Endothelial cell of umbilical vein (primary cell): ENCODE measurements at regions not wholly inside any gene's neighbourhood (a gene's known extent, or its start where the extent isn't known, plus 50 kb on each side); places are given as distances from the start of the nearest gene placed in this dataset.

Experiments used
- BruUV-seq: library from RNA; stranded (reverse); fragments of 400-500 nt; replicated peaks from 2 replicates; lab custom pipeline; 2021; lab: Mats Ljungman, UMichigan
- CTCF ChIA-PET: fragments of 300-600, 350-600 bp; sonication (Branson Sonifier 250); formaldehyde crosslinking; loops from one replicate; lab custom pipeline; 2021; ENCODE audit warnings: antibody characterized with exemption, inconsistent platforms; lab: Charles Lee
- POLR2A ChIA-PET: fragments of 300-600, 350-600 bp; sonication (Branson Sonifier 250); formaldehyde crosslinking; loops from one replicate; lab custom pipeline; 2021; ENCODE audit warnings: antibody characterized with exemption, inconsistent platforms; lab: Charles Lee
- DNase-seq: peaks from one replicate; pipeline ENCODE4 v3.0.0-alpha.2; 2011; ENCODE audit warnings: low read depth, low spot score
- FAIRE-seq: peaks from 2 replicates; lab custom pipeline; 2011; peaks lifted over from hg19 to GRCh38; lab: Jason Lieb, UNC
- H2AFZ ChIP-seq: 2 replicates; pipeline ENCODE4 v1.6.0; 2012; ENCODE audit warnings: low read depth, low read length, control low read depth, inconsistent platforms
- H3K27ac ChIP-seq: 2 replicates; pipeline ENCODE4 v1.5.1; 2011; ENCODE audit warnings: low read depth, mild to moderate bottlenecking, control low read depth, low read length, moderate library complexity; ENCODE audit not compliant: insufficient read depth
- H3K27me3 ChIP-seq, 2 experiments: 2 replicates each; pipeline versions ENCODE4 v1.6.0 to v1.6.1; 2011; ENCODE audit warnings: low read length in 2 of 2, mixed read lengths in 1 of 2; ENCODE audit not compliant: control insufficient read depth in 2 of 2, insufficient read depth in 2 of 2
- H3K36me3 ChIP-seq, 2 experiments: 2 replicates in 1 of 2; 3 replicates in 1 of 2; pipeline ENCODE4 v1.5.1; 2011; ENCODE audit warnings: low read length in 2 of 2, mild to moderate bottlenecking in 1 of 2, moderate library complexity in 1 of 2; ENCODE audit not compliant: control insufficient read depth in 2 of 2, insufficient read depth in 2 of 2; ENCODE audit errors: extremely low read depth in 1 of 2
- H3K4me1 ChIP-seq: 3 replicates; pipeline ENCODE4 v1.5.1; 2011; ENCODE audit warnings: mild to moderate bottlenecking, low read length; ENCODE audit not compliant: control insufficient read depth, insufficient read depth; ENCODE audit errors: extremely low read depth
- H3K4me2 ChIP-seq: 2 replicates; pipeline ENCODE4 v1.6.1; 2011; ENCODE audit warnings: low read length, control low read depth, mixed read lengths; ENCODE audit not compliant: insufficient read depth
- H3K4me3 ChIP-seq, 3 experiments: fragments of 200-600 bp in 1 of 3; sonication (generic), shearing (Covaris generic) in 1 of 3; replicated peaks in 1 of 3; 2 replicates each; pipeline ENCODE4 v1.5.1; 2011 to 2016; ENCODE audit warnings: control low read depth in 3 of 3, low read length in 3 of 3, mild to moderate bottlenecking in 2 of 3, inconsistent platforms in 1 of 3, low read depth in 1 of 3, moderate library complexity in 1 of 3; ENCODE audit not compliant: insufficient read depth in 1 of 3
- H3K79me2 ChIP-seq: 2 replicates; pipeline ENCODE4 v1.6.0; 2012; ENCODE audit warnings: low read length, inconsistent platforms; ENCODE audit not compliant: control insufficient read depth, insufficient read depth
- H3K9ac ChIP-seq: replicated peaks from 2 replicates; pipeline ENCODE3; 2011; ENCODE audit warnings: low read length, control low read depth; ENCODE audit not compliant: insufficient read depth; ENCODE audit errors: extremely low read depth
- H3K9me1 ChIP-seq: replicated peaks from 3 replicates; pipeline ENCODE4 v1.6.0; 2011; ENCODE audit warnings: mild to moderate bottlenecking, low read length; ENCODE audit not compliant: control insufficient read depth, insufficient read depth; ENCODE audit errors: extremely low read depth
- H3K9me3 ChIP-seq: replicated peaks from 2 replicates; pipeline ENCODE4 v1.5.1; 2012; ENCODE audit warnings: low read length, inconsistent platforms; ENCODE audit not compliant: control insufficient read depth, insufficient read depth
- H4K20me1 ChIP-seq: replicated peaks from 2 replicates; pipeline ENCODE3; 2011; ENCODE audit warnings: mild to moderate bottlenecking, low read length; ENCODE audit not compliant: control insufficient read depth, insufficient read depth; ENCODE audit errors: extremely low read depth
- EZH2 ChIP-seq: IDR thresholded peaks from 2 replicates; pipeline ENCODE4 v1.6.1; 2012; ENCODE audit warnings: borderline replicate concordance, low read depth, mild to moderate bottlenecking, moderate library complexity, low read length, inconsistent platforms; ENCODE audit not compliant: severe bottlenecking
- FOS ChIP-seq: IDR thresholded peaks from 2 replicates; pipeline ENCODE4 v1.6.1; 2011; ENCODE audit warnings: mild to moderate bottlenecking, low read length, moderate library complexity, borderline replicate concordance; ENCODE audit not compliant: insufficient read depth
- GATA2 ChIP-seq: IDR thresholded peaks from 2 replicates; pipeline ENCODE4 v1.7.0; 2011; ENCODE audit warnings: low read depth, mild to moderate bottlenecking, moderate library complexity, mixed read lengths, low read length; ENCODE audit not compliant: insufficient read length, insufficient read depth
- JUN ChIP-seq: IDR thresholded peaks from 2 replicates; pipeline ENCODE4 v1.6.1; 2011; ENCODE audit warnings: borderline replicate concordance, low read depth; ENCODE audit not compliant: insufficient read length, insufficient read depth
- MYC ChIP-seq: IDR thresholded peaks from one replicate; pipeline ENCODE4 v1.6.1; 2011; ENCODE audit warnings: mild to moderate bottlenecking, low read depth, low read length
- POLR2A ChIP-seq: IDR thresholded peaks from 2 replicates; pipeline ENCODE4 v1.6.1; 2012; ENCODE audit warnings: low read depth, mild to moderate bottlenecking, control low read depth, low read length
- POLR2AphosphoS5 ChIP-seq: IDR thresholded peaks from 2 replicates; pipeline ENCODE4 v1.6.1; 2012; ENCODE audit warnings: low read depth, mild to moderate bottlenecking, control low read depth, low read length, moderate library complexity; ENCODE audit not compliant: insufficient read depth
- dilution Hi-C: fragments of 300-500 bp; cut with MboI; formaldehyde crosslinking; loops from one replicate; pipeline ENCODE4 v1.15.0; 2019; ENCODE audit warnings: low sequenced_read_pairs; ENCODE audit not compliant: extremely low pct_ligation_motif_present
- intact Hi-C: fragments of 100-400 bp; cut with micrococcal nuclease; formaldehyde crosslinking; loops from one replicate; pipeline ENCODE4 v1.10.0; 2022
- TF ChIP-seq, protein P1 (sequence below), 2 donors: IDR thresholded peaks; 1 replicate in 1 of 2; 2 replicates in 1 of 2; pipeline ENCODE4 v1.5.1; 2011; ENCODE audit warnings: low read length in 2 of 2, mild to moderate bottlenecking in 2 of 2, moderate library complexity in 2 of 2, control low read depth in 1 of 2, inconsistent platforms in 1 of 2, low read depth in 1 of 2; ENCODE audit not compliant: insufficient read depth in 1 of 2; ENCODE audit errors: extremely low read depth in 1 of 2
- TF ChIP-seq, protein P2 (sequence below): IDR thresholded peaks from 2 replicates; pipeline ENCODE4 v1.6.1; 2011; ENCODE audit not compliant: insufficient read depth, insufficient read length

DNA sequence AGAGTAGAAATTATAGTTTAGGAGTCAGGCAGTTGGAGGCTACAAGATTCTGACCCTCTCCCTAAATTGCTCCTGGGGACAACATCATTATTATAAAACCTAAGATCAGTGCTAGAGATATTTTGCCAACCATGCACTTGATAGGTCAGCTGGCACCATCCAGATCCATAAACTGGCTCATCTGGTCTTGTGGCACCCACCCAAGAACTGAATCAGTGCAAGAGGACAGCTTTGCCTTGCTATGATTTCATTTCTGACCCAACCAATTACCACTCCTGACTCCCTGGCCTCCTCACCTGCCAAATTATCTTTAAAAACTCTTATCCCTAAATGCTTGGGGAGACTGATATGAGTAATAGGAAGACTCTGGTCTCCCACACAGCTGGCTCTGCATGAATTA lies 461.1 kb upstream of the TGFBR2 start:
- dilution Hi-C loops: no loop called here
- TF ChIP-seq JUN: no peak
- no peaks in the 10 kb centered on the region for H3K4me1 ChIP-seq
- no peak overlapping the region for H3K27ac ChIP-seq
- BruUV-seq: no TSS peak
- H3K9me3 ChIP-seq: no peaks in the 10 kb centered on the region
- ChIA-PET CTCF (interaction anchor here (1.4 kb wide), 1 partner anchor 54 kb away, joined by 4 read pairs; no protein-coding TSS in a partner anchor), POLR2A (no interaction called here)
- H3K9ac ChIP-seq: no peak overlapping the region
- H4K20me1 ChIP-seq: no peaks in the 10 kb centered on the region
- no peak overlapping the region for H3K4me2 ChIP-seq
- DNase-seq (no peak), FAIRE-seq (no peak)
- H3K79me2 ChIP-seq: no peaks in the 10 kb centered on the region
- no peak overlapping the region for H3K4me3 ChIP-seq
- H3K27me3 ChIP-seq: peaks cover 0 to 5% of the 10 kb centered on the region in 2 experiments
- no peak overlapping the region for H2AFZ ChIP-seq
- intact Hi-C loops: no loop called here
- no peaks in the 10 kb centered on the region for H3K9me1 ChIP-seq
- H3K36me3 ChIP-seq: no peaks in the 10 kb centered on the region

DNA sequence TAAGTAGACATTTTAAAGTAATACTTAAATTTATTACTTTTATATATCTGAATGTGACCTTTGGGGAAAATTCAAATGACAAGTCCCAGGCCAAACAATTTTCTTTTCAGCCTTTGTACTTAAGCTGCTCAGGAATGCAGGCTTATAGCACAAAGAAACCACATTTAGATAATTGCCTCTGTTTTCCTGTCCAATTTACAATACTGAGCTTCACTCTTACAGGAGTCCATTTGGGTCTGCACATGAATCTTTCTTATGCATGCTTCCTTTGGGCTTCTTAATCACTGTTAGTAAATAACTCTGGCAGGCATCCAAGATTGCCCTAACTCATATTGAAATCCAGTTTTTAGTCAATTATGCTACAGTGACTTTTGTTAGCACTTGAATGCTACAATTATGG lies 459.4 kb upstream of the TGFBR2 start:
- no peak for FAIRE-seq
- H3K27me3 ChIP-seq: peaks cover 6 to 9% of the 10 kb centered on the region in 2 experiments
- H3K9me1 ChIP-seq: no peaks in the 10 kb centered on the region
- no peak for DNase-seq
- no peaks in the 10 kb centered on the region for H3K9me3 ChIP-seq
- ChIA-PET CTCF (no interaction called here), POLR2A (no interaction called here)
- no peaks in the 10 kb centered on the region for H4K20me1 ChIP-seq
- no peak overlapping the region for H3K4me3 ChIP-seq
- H3K79me2 ChIP-seq: no peaks in the 10 kb centered on the region
- no peaks in the 10 kb centered on the region for H3K4me1 ChIP-seq
- intact Hi-C loops: no loop called here
- TF ChIP-seq, protein P1, sequence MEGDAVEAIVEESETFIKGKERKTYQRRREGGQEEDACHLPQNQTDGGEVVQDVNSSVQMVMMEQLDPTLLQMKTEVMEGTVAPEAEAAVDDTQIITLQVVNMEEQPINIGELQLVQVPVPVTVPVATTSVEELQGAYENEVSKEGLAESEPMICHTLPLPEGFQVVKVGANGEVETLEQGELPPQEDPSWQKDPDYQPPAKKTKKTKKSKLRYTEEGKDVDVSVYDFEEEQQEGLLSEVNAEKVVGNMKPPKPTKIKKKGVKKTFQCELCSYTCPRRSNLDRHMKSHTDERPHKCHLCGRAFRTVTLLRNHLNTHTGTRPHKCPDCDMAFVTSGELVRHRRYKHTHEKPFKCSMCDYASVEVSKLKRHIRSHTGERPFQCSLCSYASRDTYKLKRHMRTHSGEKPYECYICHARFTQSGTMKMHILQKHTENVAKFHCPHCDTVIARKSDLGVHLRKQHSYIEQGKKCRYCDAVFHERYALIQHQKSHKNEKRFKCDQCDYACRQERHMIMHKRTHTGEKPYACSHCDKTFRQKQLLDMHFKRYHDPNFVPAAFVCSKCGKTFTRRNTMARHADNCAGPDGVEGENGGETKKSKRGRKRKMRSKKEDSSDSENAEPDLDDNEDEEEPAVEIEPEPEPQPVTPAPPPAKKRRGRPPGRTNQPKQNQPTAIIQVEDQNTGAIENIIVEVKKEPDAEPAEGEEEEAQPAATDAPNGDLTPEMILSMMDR (IDR thresholded peaks at IDR 0.05; ENCODE audit: extremely low read depth in 1 of 2, insufficient read depth in 1 of 2, low read depth in 1 of 2, low read length in 2 of 2): no peak
- TF ChIP-seq GATA2 (no peak), FOS (no peak), JUN (no peak), POLR2AphosphoS5 (no peak), POLR2A (no peak), MYC (no peak), EZH2 (no peak)
- TF ChIP-seq, protein P2, sequence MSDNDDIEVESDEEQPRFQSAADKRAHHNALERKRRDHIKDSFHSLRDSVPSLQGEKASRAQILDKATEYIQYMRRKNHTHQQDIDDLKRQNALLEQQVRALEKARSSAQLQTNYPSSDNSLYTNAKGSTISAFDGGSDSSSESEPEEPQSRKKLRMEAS: no peak
- H3K4me2 ChIP-seq: no peak overlapping the region
- dilution Hi-C loops: no loop called here
- no peak overlapping the region for H3K27ac ChIP-seq
- no peak overlapping the region for H3K9ac ChIP-seq
- BruUV-seq: no TSS peak
- H2AFZ ChIP-seq: no peak overlapping the region
- no peaks in the 10 kb centered on the region for H3K36me3 ChIP-seq
